ENCODE measurements at regions not wholly inside any gene's neighbourhood (a gene's known extent, or its start where the extent isn't known, plus 50 kb on each side); places are given as distances from the start of the nearest gene placed in this dataset.
A peak's percentile ranks its signal among the peaks of the same experiment; 100 is the strongest.

GRCh38 chr1:109828756-109829505, 65.2 kb upstream of the EPS8L3 start:
- H3K27ac ChIP-seq (ENCODE audit: low read length), result peak overlapping the region; percentile 98
- H3K4me3 ChIP-seq (ENCODE audit: low read depth in 2 of 2, low read length in 2 of 2), result no peak overlapping the region
- H3K36me3 ChIP-seq (ENCODE audit: control insufficient read depth, insufficient read depth, low read length), result no peaks in the 10 kb centered on the region
- in situ Hi-C loops (cut with HindIII; ENCODE audit: low pct_unique_long_range_greater_than_20kb, low sequenced_read_pairs) (no loop called here), intact Hi-C loops (cut with micrococcal nuclease; ENCODE audit: unreplicated experiment) (no loop called here)
- DNase-seq (ENCODE audit: low read depth, low spot score) (no peak), ATAC-seq (no peak)
- ChIA-PET POLR2A (no interaction called here), CTCF (no interaction called here)
- no TSS peak for BruUV-seq (replicated peaks)
- H3K27me3 ChIP-seq (ENCODE audit: control insufficient read depth, insufficient read depth, low read length), result no peaks in the 10 kb centered on the region
- no peaks in the 10 kb centered on the region for H3K9me3 ChIP-seq (ENCODE audit: control insufficient read depth, insufficient read depth, low read depth, low read length)
- H3K4me1 ChIP-seq (ENCODE audit: control insufficient read depth, insufficient read depth, low read length), result peaks cover 32% of the 10 kb centered on the region
- no peak for TF ChIP-seq SIN3A (IDR thresholded peaks at IDR 0.05; ENCODE audit: borderline replicate concordance, insufficient read depth, low read depth, low read length)
- TF ChIP-seq POLR2AphosphoS5 (IDR thresholded peaks at IDR 0.05; ENCODE audit: low read depth, low read length), result no peak
- TF ChIP-seq CTCF (IDR thresholded peaks at IDR 0.05), result no peak
- no peak for TF ChIP-seq REST (IDR thresholded peaks at IDR 0.05; ENCODE audit: insufficient read depth in 1 of 2, low read depth in 2 of 2, low read length in 1 of 2)

GRCh38 chr1:109827986-109828385, 64.3 kb upstream of the EPS8L3 start:
- DNase-seq (ENCODE audit: low read depth, low spot score) (no peak), ATAC-seq (no peak)
- Histone ChIP-seq H3K36me3 (ENCODE audit: control insufficient read depth, insufficient read depth, low read length) (no peaks in the 10 kb centered on the region), H3K27me3 (ENCODE audit: control insufficient read depth, insufficient read depth, low read length) (no peaks in the 10 kb centered on the region), H3K9me3 (ENCODE audit: control insufficient read depth, insufficient read depth, low read depth, low read length) (no peaks in the 10 kb centered on the region), H3K27ac (ENCODE audit: low read length) (peak overlapping the region; percentile 98), H3K4me3 (ENCODE audit: low read depth in 2 of 2, low read length in 2 of 2) (no peak overlapping the region), H3K4me1 (ENCODE audit: control insufficient read depth, insufficient read depth, low read length) (peaks cover 42% of the 10 kb centered on the region)
- in situ Hi-C loops (cut with HindIII; ENCODE audit: low pct_unique_long_range_greater_than_20kb, low sequenced_read_pairs), result no loop called here
- ChIA-PET POLR2A (interaction anchor here (0.5 kb wide), 1 partner anchor 215 kb away, joined by 6 read pairs; no protein-coding TSS in a partner anchor), CTCF (no interaction called here)
- intact Hi-C loops (cut with micrococcal nuclease; ENCODE audit: unreplicated experiment), result no loop called here
- no TSS peak for BruUV-seq (replicated peaks)
- TF ChIP-seq SIN3A (IDR thresholded peaks at IDR 0.05; ENCODE audit: borderline replicate concordance, insufficient read depth, low read depth, low read length) (no peak), REST (IDR thresholded peaks at IDR 0.05; ENCODE audit: insufficient read depth in 1 of 2, low read depth in 2 of 2, low read length in 1 of 2) (no peak)

All from Panc1 (cell line).